HEK293T (cell line): ENCODE measurements at regions not wholly inside any gene's neighbourhood (a gene's known extent, or its start where the extent isn't known, plus 50 kb on each side); places are given as distances from the start of the nearest gene placed in this dataset.

ENCODE experiments used
- CTCF ChIA-PET: fragments of 350-600 bp; formaldehyde crosslinking; extraction: SDS; loops from one replicate; lab custom pipeline; 2021; ENCODE audit warnings: antibody characterized with exemption, inconsistent platforms; lab: Yijun Ruan, JAX
- POLR2A ChIA-PET: fragments of 350-600 bp; formaldehyde crosslinking; extraction: SDS; loops from one replicate; lab custom pipeline; 2020; ENCODE audit warnings: antibody characterized with exemption, inconsistent platforms; lab: Yijun Ruan, JAX
- DNase-seq: peaks from one replicate; pipeline ENCODE4 v3.0.0; 2012; ENCODE audit warnings: mixed read lengths; ENCODE audit errors: extremely low spot score
- ARNT ChIP-seq: fragments of 450-650 bp; IDR thresholded peaks from 2 replicates; pipeline ENCODE4 v1.6.1; 2017; ENCODE audit warnings: mild to moderate bottlenecking
- BHLHE40 ChIP-seq: fragments of 450-650 bp; IDR thresholded peaks from 2 replicates; pipeline ENCODE4 v1.6.1; 2016; ENCODE audit warnings: mild to moderate bottlenecking, moderate library complexity, borderline replicate concordance
- CTBP1 ChIP-seq: fragments of 450-650 bp; IDR thresholded peaks from 2 replicates; pipeline ENCODE4 v1.6.1; 2016; ENCODE audit warnings: borderline replicate concordance
- ELF4 ChIP-seq: fragments of 450-650 bp; IDR thresholded peaks from 2 replicates; pipeline ENCODE4 v1.6.1; 2017; ENCODE audit warnings: antibody characterized with exemption
- FOXA1 ChIP-seq: fragments of 450-650 bp; IDR thresholded peaks from 2 replicates; pipeline ENCODE4 v1.6.1; 2016; ENCODE audit warnings: mild to moderate bottlenecking
- FOXK2 ChIP-seq: fragments of 450-650 bp; IDR thresholded peaks from 2 replicates; pipeline ENCODE4 v1.6.1; 2016; ENCODE audit warnings: mild to moderate bottlenecking
- FOXM1 ChIP-seq: fragments of 450-650 bp; IDR thresholded peaks from 2 replicates; pipeline ENCODE4 v1.6.1; 2017; ENCODE audit warnings: mild to moderate bottlenecking, borderline replicate concordance
- HDGF ChIP-seq: fragments of 450-650 bp; IDR thresholded peaks from 2 replicates; pipeline ENCODE4 v1.6.1; 2017; ENCODE audit warnings: antibody characterized with exemption, borderline replicate concordance
- L3MBTL2 ChIP-seq: fragments of 450-650 bp; conservative IDR thresholded peaks from 2 replicates; pipeline ENCODE4 v1.6.1; 2016; ENCODE audit warnings: mild to moderate bottlenecking
- LEF1 ChIP-seq: fragments of 450-650 bp; IDR thresholded peaks from 2 replicates; pipeline ENCODE4 v1.6.1; 2017; ENCODE audit warnings: mild to moderate bottlenecking, borderline replicate concordance
- NFRKB ChIP-seq: fragments of 450-650 bp; IDR thresholded peaks from 2 replicates; pipeline ENCODE4 v1.6.1; 2016; ENCODE audit warnings: mild to moderate bottlenecking, moderate library complexity
- SP1 ChIP-seq: fragments of 450-650 bp; IDR thresholded peaks from 2 replicates; pipeline ENCODE4 v1.6.1; 2017
- SUZ12 ChIP-seq: fragments of 450-650 bp; IDR thresholded peaks from 2 replicates; pipeline ENCODE4 v1.6.1; 2016; ENCODE audit warnings: mild to moderate bottlenecking
- TARDBP ChIP-seq: fragments of 450-650 bp; IDR thresholded peaks from 2 replicates; pipeline ENCODE4 v1.6.1; 2016
- ZNF384 ChIP-seq: fragments of 450-650 bp; IDR thresholded peaks from 2 replicates; pipeline ENCODE4 v1.6.1; 2016
- TF ChIP-seq, protein P1 (sequence below): fragments of 450-650 bp; IDR thresholded peaks from 2 replicates; pipeline ENCODE4 v1.6.1; 2016

DNA sequence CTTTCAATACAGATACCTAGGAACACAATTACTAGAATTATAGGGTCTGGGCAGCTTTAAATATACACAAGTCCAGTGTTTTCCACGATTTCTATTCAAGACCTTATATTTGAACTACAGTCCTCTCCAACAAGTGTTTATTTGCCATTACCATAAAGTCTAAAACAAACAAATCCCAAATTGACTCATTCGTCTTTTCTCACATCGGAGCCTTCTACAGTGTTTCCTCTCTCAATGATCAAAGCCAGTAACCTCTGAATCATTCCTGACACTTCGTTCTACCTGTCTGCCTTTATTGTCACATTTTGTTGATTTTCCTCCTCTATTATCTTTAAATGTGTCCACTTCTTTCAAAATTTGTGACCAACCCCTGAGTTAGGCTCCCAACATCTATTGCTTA lies 1356.5 kb upstream of the SLC10A2 start:
- DNase-seq, result no peak
- TF ChIP-seq, protein P1, sequence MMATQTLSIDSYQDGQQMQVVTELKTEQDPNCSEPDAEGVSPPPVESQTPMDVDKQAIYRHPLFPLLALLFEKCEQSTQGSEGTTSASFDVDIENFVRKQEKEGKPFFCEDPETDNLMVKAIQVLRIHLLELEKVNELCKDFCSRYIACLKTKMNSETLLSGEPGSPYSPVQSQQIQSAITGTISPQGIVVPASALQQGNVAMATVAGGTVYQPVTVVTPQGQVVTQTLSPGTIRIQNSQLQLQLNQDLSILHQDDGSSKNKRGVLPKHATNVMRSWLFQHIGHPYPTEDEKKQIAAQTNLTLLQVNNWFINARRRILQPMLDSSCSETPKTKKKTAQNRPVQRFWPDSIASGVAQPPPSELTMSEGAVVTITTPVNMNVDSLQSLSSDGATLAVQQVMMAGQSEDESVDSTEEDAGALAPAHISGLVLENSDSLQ, result no peak
- no peak for TF ChIP-seq LEF1
- no peak for TF ChIP-seq SP1
- no peak for TF ChIP-seq FOXM1
- TF ChIP-seq FOXA1, result no peak
- no peak for TF ChIP-seq HDGF
- TF ChIP-seq BHLHE40, result no peak
- no peak for TF ChIP-seq CTBP1
- no peak for TF ChIP-seq TARDBP
- TF ChIP-seq SUZ12, result no peak
- TF ChIP-seq ARNT, result no peak
- POLR2A ChIA-PET, result no interaction called here
- CTCF ChIA-PET, result no interaction called here

DNA sequence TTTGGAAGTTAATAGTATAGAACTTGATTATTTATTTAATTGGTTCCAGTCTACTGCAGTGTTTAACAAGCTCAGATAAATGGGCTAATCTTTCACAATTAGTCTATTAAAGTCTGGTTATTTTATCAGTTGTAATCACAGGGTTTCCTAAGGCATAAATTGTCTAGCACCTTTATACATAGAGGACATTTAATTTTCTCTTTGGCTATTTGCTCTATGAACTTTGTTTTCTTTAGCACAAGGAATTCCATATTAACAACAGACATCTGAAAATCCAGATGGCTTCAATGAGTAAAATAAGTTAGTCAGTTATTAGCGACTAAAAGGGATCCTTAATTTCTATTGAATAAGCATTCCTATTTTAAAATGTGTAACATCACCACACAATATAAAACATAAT lies 1350.8 kb upstream of the SLC10A2 start:
- no peak for TF ChIP-seq ARNT
- no peak for TF ChIP-seq FOXA1
- no peak for TF ChIP-seq L3MBTL2
- no peak for TF ChIP-seq TARDBP
- no peak for TF ChIP-seq ELF4
- TF ChIP-seq NFRKB, result no peak
- TF ChIP-seq CTBP1, result no peak
- no peak for TF ChIP-seq ZNF384
- no peak for TF ChIP-seq HDGF
- TF ChIP-seq BHLHE40, result no peak
- TF ChIP-seq FOXK2, result no peak
- TF ChIP-seq, protein P1, result no peak
- TF ChIP-seq SP1, result no peak
- no peak for TF ChIP-seq SUZ12
- POLR2A ChIA-PET, result no interaction called here
- CTCF ChIA-PET, result no interaction called here
- DNase-seq, result no peak

DNA sequence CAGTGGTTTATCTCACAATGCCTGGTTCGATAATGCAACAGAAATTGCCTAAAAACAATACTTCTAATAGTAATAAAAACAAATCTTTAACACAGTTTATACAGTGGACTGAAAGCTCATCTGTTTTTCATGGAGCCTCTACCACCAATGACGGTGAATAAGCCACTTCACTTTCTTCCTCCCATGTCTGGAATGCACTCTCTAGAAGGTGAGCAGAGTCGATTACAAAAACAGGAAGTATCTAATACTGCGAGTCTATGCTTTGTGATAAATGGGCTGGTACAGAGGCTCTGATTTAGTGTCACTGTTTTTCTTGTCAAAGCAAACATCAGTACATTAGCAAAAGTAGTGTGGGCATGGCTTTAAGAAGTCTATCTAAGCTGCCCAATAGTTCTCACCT lies 1348.6 kb upstream of the SLC10A2 start:
- TF ChIP-seq FOXA1 (no peak), L3MBTL2 (no peak)
- no peak for DNase-seq
- POLR2A ChIA-PET, result no interaction called here
- CTCF ChIA-PET, result no interaction called here

DNA sequence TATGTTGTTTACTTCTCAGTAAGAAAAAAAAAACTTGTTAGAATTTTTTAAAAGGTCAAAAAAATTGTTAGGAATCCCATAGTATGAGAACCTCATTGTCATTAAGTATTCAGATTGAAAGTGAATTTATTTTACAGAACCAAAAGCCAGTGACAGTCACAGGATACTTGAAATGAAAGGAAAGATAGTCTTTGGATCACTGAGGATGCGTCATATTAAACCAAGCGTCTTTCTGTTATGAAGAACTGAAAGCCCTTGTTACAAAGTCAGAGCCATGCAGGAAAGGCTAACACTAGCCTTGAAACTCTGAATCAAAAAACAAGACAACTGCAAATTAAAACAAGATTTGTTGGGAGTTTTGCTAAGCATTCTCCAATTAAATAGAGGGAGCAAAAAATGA lies 1348.0 kb upstream of the SLC10A2 start:
- ChIA-PET POLR2A (no interaction called here), CTCF (no interaction called here)
- DNase-seq, result no peak
- TF ChIP-seq TARDBP (no peak), FOXM1 (no peak), SP1 (no peak), L3MBTL2 (no peak), NFRKB (no peak), BHLHE40 (no peak), ELF4 (no peak), HDGF (no peak), FOXA1 (no peak)
- TF ChIP-seq, protein P1, result no peak

DNA sequence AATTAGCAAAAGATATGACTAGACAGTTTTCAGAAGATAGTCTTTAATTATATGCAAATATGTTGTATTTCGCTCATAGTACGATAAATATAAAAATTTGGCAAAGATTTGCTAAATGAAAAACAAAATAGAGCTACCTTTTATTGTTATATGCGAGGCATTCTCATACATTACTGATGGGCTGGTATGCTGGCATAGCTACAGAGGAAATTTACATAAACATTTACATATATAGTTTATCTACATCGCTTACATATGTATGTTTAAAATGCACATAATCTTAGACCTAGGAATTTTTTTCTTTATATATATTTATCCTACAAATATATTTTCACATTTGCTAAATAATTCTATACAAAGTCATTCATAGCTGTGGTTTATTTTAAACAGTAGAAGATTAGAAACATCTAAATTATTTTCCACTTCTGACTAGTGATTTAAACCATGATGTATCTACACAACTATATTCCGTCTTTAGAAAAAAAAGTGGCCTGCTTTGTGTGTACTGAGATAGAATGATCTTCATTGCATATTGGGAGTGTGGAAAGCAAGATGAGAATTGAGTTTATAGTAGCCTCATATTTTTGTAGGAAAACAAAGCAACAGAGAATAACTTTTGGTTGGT lies 1345.0 kb upstream of the SLC10A2 start:
- TF ChIP-seq NFRKB, result no peak
- TF ChIP-seq ELF4, result no peak
- no peak for TF ChIP-seq CTBP1
- TF ChIP-seq L3MBTL2, result no peak
- no peak for TF ChIP-seq ARNT
- TF ChIP-seq ZNF384, result no peak
- no peak for TF ChIP-seq FOXM1
- no peak for TF ChIP-seq SUZ12
- TF ChIP-seq FOXK2, result no peak
- TF ChIP-seq, protein P1, result no peak
- TF ChIP-seq FOXA1, result no peak
- no peak for TF ChIP-seq TARDBP
- TF ChIP-seq LEF1, result no peak
- TF ChIP-seq SP1, result no peak
- ChIA-PET CTCF (no interaction called here), POLR2A (no interaction called here)
- DNase-seq, result no peak

DNA sequence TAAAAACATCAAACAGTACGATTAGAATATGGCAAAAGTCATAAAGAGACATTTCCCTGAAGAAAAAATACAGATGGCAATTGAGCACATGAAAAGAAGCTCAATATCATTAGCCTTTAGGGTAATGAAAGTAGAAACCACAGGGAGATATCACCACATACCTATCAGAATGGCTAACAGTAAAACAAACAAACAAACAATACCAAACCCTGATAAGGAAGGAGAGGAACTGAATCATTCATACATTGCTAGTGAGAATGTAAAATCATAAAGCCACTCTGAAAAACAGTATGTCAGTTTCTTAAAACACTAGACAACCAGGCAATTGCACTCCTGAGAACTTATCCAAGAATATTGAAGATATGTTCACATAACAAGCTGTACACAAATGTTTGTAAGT lies 1342.5 kb upstream of the SLC10A2 start:
- ChIA-PET POLR2A (no interaction called here), CTCF (interaction anchor here (0.7 kb wide), 2 partner anchors 29 to 113 kb away, joined by 6 to 10 read pairs; no protein-coding TSS in a partner anchor)
- TF ChIP-seq TARDBP (no peak), FOXM1 (no peak), FOXA1 (no peak), ELF4 (no peak), HDGF (no peak)
- DNase-seq, result no peak
